HEK293T (cell line): ENCODE measurements at regions not wholly inside any gene's neighbourhood (a gene's known extent, or its start where the extent isn't known, plus 50 kb on each side); places are given as distances from the start of the nearest gene placed in this dataset.

ENCODE experiments used
- BHLHE40 ChIP-seq: fragments of 450-650 bp; IDR thresholded peaks from 2 replicates; pipeline ENCODE4 v1.6.1; 2016; ENCODE audit warnings: mild to moderate bottlenecking, moderate library complexity, borderline replicate concordance
- ELF4 ChIP-seq: fragments of 450-650 bp; IDR thresholded peaks from 2 replicates; pipeline ENCODE4 v1.6.1; 2017; ENCODE audit warnings: antibody characterized with exemption
- FOXK2 ChIP-seq: fragments of 450-650 bp; IDR thresholded peaks from 2 replicates; pipeline ENCODE4 v1.6.1; 2016; ENCODE audit warnings: mild to moderate bottlenecking
- FOXM1 ChIP-seq: fragments of 450-650 bp; IDR thresholded peaks from 2 replicates; pipeline ENCODE4 v1.6.1; 2017; ENCODE audit warnings: mild to moderate bottlenecking, borderline replicate concordance
- HDGF ChIP-seq: fragments of 450-650 bp; IDR thresholded peaks from 2 replicates; pipeline ENCODE4 v1.6.1; 2017; ENCODE audit warnings: antibody characterized with exemption, borderline replicate concordance
- NFRKB ChIP-seq: fragments of 450-650 bp; IDR thresholded peaks from 2 replicates; pipeline ENCODE4 v1.6.1; 2016; ENCODE audit warnings: mild to moderate bottlenecking, moderate library complexity
- SP1 ChIP-seq: fragments of 450-650 bp; IDR thresholded peaks from 2 replicates; pipeline ENCODE4 v1.6.1; 2017

- TF ChIP-seq HDGF = no peak
- TF ChIP-seq NFRKB = no peak
- TF ChIP-seq SP1 = no peak
- no peak for TF ChIP-seq FOXM1
- no peak for TF ChIP-seq ELF4
- TF ChIP-seq BHLHE40 = no peak
- no peak for TF ChIP-seq FOXK2
Measured at GRCh38 chrX:34332334-34332733, 200.2 kb upstream of the FAM47A start.
